IMR-90 (cell line): ENCODE measurements at regions not wholly inside any gene's neighbourhood (a gene's known extent, or its start where the extent isn't known, plus 50 kb on each side); places are given as distances from the start of the nearest gene placed in this dataset.

Experiments used
- ATAC-seq: fragments of 200-7000 bp; cut with Tn5 transposase; 2 replicates; pipeline ENCODE4 v1.9.1; 2020; ENCODE audit warnings: low read depth, mild to moderate bottlenecking, moderate library complexity
- BruUV-seq: library from RNA; stranded (reverse); fragments of 400-500 nt; replicated peaks from 2 replicates; lab custom pipeline; 2021; lab: Mats Ljungman, UMichigan
- CTCF ChIA-PET: fragments of 300-600 bp; formaldehyde crosslinking; extraction: SDS; loops from one replicate; lab custom pipeline; 2021; ENCODE audit warnings: antibody characterized with exemption; lab: Yijun Ruan, JAX
- POLR2A ChIA-PET: fragments of 300-600 bp; sonication (Branson Sonifier 250); formaldehyde crosslinking; loops from one replicate; lab custom pipeline; 2022; ENCODE audit warnings: antibody characterized with exemption; ENCODE audit not compliant: unreplicated experiment; lab: Charles Lee
- DNase-seq: peaks from one replicate; pipeline ENCODE4 v3.0.0; 2013
- H2AFZ ChIP-seq: replicated peaks from 2 replicates; pipeline ENCODE3; 2013; ENCODE audit warnings: low read length, mild to moderate bottlenecking; ENCODE audit not compliant: poor library complexity
- H2AK5ac ChIP-seq: 2 replicates; pipeline ENCODE4 v1.6.1; 2013; ENCODE audit warnings: low read depth, low read length, inconsistent platforms
- H2AK9ac ChIP-seq: replicated peaks from 2 replicates; pipeline ENCODE3; 2013; ENCODE audit warnings: mild to moderate bottlenecking, low read depth, low read length, moderate library complexity; ENCODE audit not compliant: poor library complexity
- H2BK120ac ChIP-seq: 2 replicates; pipeline ENCODE4 v1.6.1; 2013; ENCODE audit warnings: low read depth, low read length, inconsistent platforms
- H2BK15ac ChIP-seq: 3 replicates; pipeline ENCODE4 v1.6.1; 2013; ENCODE audit warnings: low read depth, low read length, inconsistent platforms
- H2BK20ac ChIP-seq: 2 replicates; pipeline ENCODE4 v1.6.1; 2013; ENCODE audit warnings: low read depth, mild to moderate bottlenecking, inconsistent platforms, low read length, moderate library complexity
- H2BK5ac ChIP-seq: 2 replicates; pipeline ENCODE4 v1.6.1; 2013; ENCODE audit warnings: mild to moderate bottlenecking, low read depth, low read length, inconsistent platforms; ENCODE audit not compliant: poor library complexity, severe bottlenecking
- H3K14ac ChIP-seq: replicated peaks from 2 replicates; pipeline ENCODE4 v1.6.1; 2013; ENCODE audit warnings: low read depth, low read length, inconsistent platforms
- H3K18ac ChIP-seq: 2 replicates; pipeline ENCODE4 v1.6.1; 2013; ENCODE audit warnings: low read depth, low read length, control low read depth
- H3K23ac ChIP-seq: 2 replicates; pipeline ENCODE4 v1.6.1; 2013; ENCODE audit warnings: low read depth, low read length, inconsistent platforms
- H3K27ac ChIP-seq: 2 replicates; pipeline ENCODE4 v1.5.1; 2013; ENCODE audit warnings: mild to moderate bottlenecking, control low read depth, low read length; ENCODE audit not compliant: insufficient read depth
- H3K27me3 ChIP-seq: 2 replicates; pipeline ENCODE4 v1.6.1; 2013; ENCODE audit warnings: low read length; ENCODE audit not compliant: control insufficient read depth, insufficient read depth
- H3K36me3 ChIP-seq: 2 replicates; pipeline ENCODE4 v1.6.1; 2013; ENCODE audit warnings: low read length, mixed read lengths; ENCODE audit not compliant: control insufficient read depth, insufficient read depth
- H3K4ac ChIP-seq: 2 replicates; pipeline ENCODE4 v1.6.1; 2013; ENCODE audit warnings: low read depth, low read length, inconsistent platforms
- H3K4me1 ChIP-seq: 2 replicates; pipeline ENCODE4 v1.6.1; 2013; ENCODE audit warnings: low read length, mixed read lengths; ENCODE audit not compliant: control insufficient read depth, insufficient read depth
- H3K4me2 ChIP-seq: 2 replicates; pipeline ENCODE4 v1.6.1; 2013; ENCODE audit warnings: low read depth, mild to moderate bottlenecking, control low read depth, low read length, moderate library complexity
- H3K4me3 ChIP-seq: 2 replicates; pipeline ENCODE4 v1.5.1; 2013; ENCODE audit warnings: low read depth, mild to moderate bottlenecking, control low read depth, low read length, moderate library complexity; ENCODE audit not compliant: insufficient read depth
- H3K56ac ChIP-seq: 2 replicates; pipeline ENCODE4 v1.6.1; 2013; ENCODE audit warnings: low read length, inconsistent platforms; ENCODE audit not compliant: insufficient read depth; ENCODE audit errors: extremely low read depth
- H3K79me1 ChIP-seq, 2 experiments: 2 replicates each; pipeline ENCODE4 v1.6.1; 2013; ENCODE audit warnings: low read length in 2 of 2, inconsistent platforms in 1 of 2, low read depth in 1 of 2
- H3K9ac ChIP-seq: 2 replicates; pipeline ENCODE4 v1.6.1; 2013; ENCODE audit warnings: low read depth, low read length, control low read depth
- H3K9me1 ChIP-seq: 2 replicates; pipeline ENCODE4 v1.6.1; 2013; ENCODE audit warnings: low read length, inconsistent platforms; ENCODE audit not compliant: insufficient read depth
- H3K9me3 ChIP-seq: 2 replicates; pipeline ENCODE4 v1.6.1; 2013; ENCODE audit warnings: low read length; ENCODE audit not compliant: control insufficient read depth, insufficient read depth
- H4K20me1 ChIP-seq: 2 replicates; pipeline ENCODE4 v1.6.1; 2013; ENCODE audit warnings: low read length, inconsistent platforms; ENCODE audit not compliant: insufficient read depth
- H4K5ac ChIP-seq: 2 replicates; pipeline ENCODE4 v1.6.1; 2013; ENCODE audit warnings: mild to moderate bottlenecking, low read depth, low read length, control low read depth
- H4K8ac ChIP-seq, 2 experiments: 2 replicates each; pipeline ENCODE4 v1.6.1; 2013; ENCODE audit warnings: low read depth in 2 of 2, low read length in 2 of 2, control low read depth in 1 of 2, inconsistent platforms in 1 of 2
- H4K91ac ChIP-seq: 2 replicates; pipeline ENCODE4 v1.6.1; 2013; ENCODE audit warnings: low read depth, low read length, inconsistent platforms; ENCODE audit not compliant: insufficient read depth
- BHLHE40 ChIP-seq: fragments of 150-350 bp; IDR thresholded peaks from 2 replicates; pipeline ENCODE4 v1.6.1; 2016; ENCODE audit warnings: mild to moderate bottlenecking, low read depth, low read length
- CEBPB ChIP-seq: IDR thresholded peaks from 2 replicates; pipeline ENCODE4 v1.6.1; 2012; ENCODE audit warnings: low read depth, low read length, improper control_type of control experiment
- CHD1 ChIP-seq: IDR thresholded peaks from 2 replicates; pipeline ENCODE4 v1.6.1; 2012; ENCODE audit warnings: low read depth, low read length, improper control_type of control experiment
- CTCF ChIP-seq: conservative IDR thresholded peaks from 2 replicates; pipeline ENCODE4 v1.5.1; 2012; ENCODE audit warnings: mild to moderate bottlenecking, low read depth, low read length, improper control_type of control experiment
- ELK1 ChIP-seq: fragments of 150-350 bp; IDR thresholded peaks from 2 replicates; pipeline ENCODE4 v1.6.1; 2016; ENCODE audit warnings: low read depth, mild to moderate bottlenecking, low read length, moderate library complexity, borderline replicate concordance
- FOS ChIP-seq: fragments of 150-350 bp; IDR thresholded peaks from 2 replicates; pipeline ENCODE4 v1.6.1; 2016; ENCODE audit warnings: low read depth, low read length
- MXI1 ChIP-seq: IDR thresholded peaks from 2 replicates; pipeline ENCODE4 v1.6.1; 2012; ENCODE audit warnings: low read depth, mild to moderate bottlenecking, low read length, moderate library complexity, borderline replicate concordance
- NFE2L2 ChIP-seq: fragments of 150-350 bp; IDR thresholded peaks from 2 replicates; pipeline ENCODE4 v1.6.1; 2016; ENCODE audit warnings: low read depth, mild to moderate bottlenecking, low read length
- POLR2A ChIP-seq: IDR thresholded peaks from 2 replicates; pipeline ENCODE4 v1.6.1; 2012; ENCODE audit warnings: mild to moderate bottlenecking, low read depth, low read length
- RAD21 ChIP-seq: IDR thresholded peaks from 2 replicates; pipeline ENCODE4 v1.6.1; 2012; ENCODE audit warnings: low read length, improper control_type of control experiment
- RCOR1 ChIP-seq: IDR thresholded peaks from 2 replicates; pipeline ENCODE4 v1.6.1; 2012; ENCODE audit warnings: mild to moderate bottlenecking, low read length, improper control_type of control experiment; ENCODE audit not compliant: insufficient replicate concordance
- RFX5 ChIP-seq: IDR thresholded peaks from 2 replicates; pipeline ENCODE4 v1.8.0; 2012; ENCODE audit warnings: low read depth, mild to moderate bottlenecking, low read length, moderate library complexity
- SMC3 ChIP-seq: fragments of 150-350 bp; IDR thresholded peaks from 2 replicates; pipeline ENCODE4 v1.6.1; 2016; ENCODE audit warnings: low read depth, mild to moderate bottlenecking, antibody characterized with exemption, low read length, moderate library complexity
- USF2 ChIP-seq: fragments of 150-350 bp; IDR thresholded peaks from 2 replicates; pipeline ENCODE4 v1.6.1; 2017; ENCODE audit warnings: mild to moderate bottlenecking, antibody characterized with exemption, low read length, low read depth
- WGBS, 2 experiments: methylation state at CpG; one replicate each; pipeline versions ENCODE4 v1.1.5 to v1.1.7; 2013; ENCODE audit warnings: missing lambda C conversion rate in 2 of 2; ENCODE audit not compliant: insufficient read length in 1 of 2; ENCODE audit errors: extremely low coverage in 2 of 2; 5-methylcytosine and 5-hydroxymethylcytosine counted together
- dilution Hi-C: fragments of 300-500 bp; cut with HindIII; formaldehyde crosslinking; loops from one replicate; pipeline ENCODE4 v1.14.3; 2018; ENCODE audit warnings: low sequenced_read_pairs; ENCODE audit not compliant: unreplicated experiment
- in situ Hi-C: fragments of 300-500 bp; cut with MboI; formaldehyde crosslinking; loops from 3 replicates; pipeline ENCODE4 v1.14.3; 2019; ENCODE audit warnings: low sequenced_read_pairs, inconsistent platforms, mixed read lengths
- intact Hi-C: fragments of 100-400 bp; cut with micrococcal nuclease; formaldehyde crosslinking; loops from 2 replicates; pipeline ENCODE4 v1.10.0; 2022

- dilution Hi-C loops (no loop called here), in situ Hi-C loops (no loop called here), intact Hi-C loops (no loop called here)
- no peaks in the 10 kb centered on the region for H3K9me3 ChIP-seq
- H2BK5ac ChIP-seq: no peak overlapping the region
- no peak overlapping the region for H3K56ac ChIP-seq
- H4K91ac ChIP-seq: no peak overlapping the region
- no peak overlapping the region for H3K4me3 ChIP-seq
- no peaks in the 10 kb centered on the region for H3K27me3 ChIP-seq
- no peak overlapping the region for H3K23ac ChIP-seq
- no peak overlapping the region for H4K8ac ChIP-seq
- H3K4ac ChIP-seq: no peak overlapping the region
- H2AFZ ChIP-seq: no peak overlapping the region
- no peak overlapping the region for H2AK9ac ChIP-seq
- ATAC-seq (no peak), DNase-seq (no peak)
- no peak overlapping the region for H2BK20ac ChIP-seq
- H3K14ac ChIP-seq: no peak overlapping the region
- no peak overlapping the region for H3K18ac ChIP-seq
- CTCF ChIA-PET: no interaction called here
- H2AK5ac ChIP-seq: no peak overlapping the region
- no peak for TF ChIP-seq NFE2L2
- TF ChIP-seq ELK1: no peak
- no peak for TF ChIP-seq MXI1
- TF ChIP-seq RCOR1: no peak
- no peak for TF ChIP-seq RFX5
- TF ChIP-seq CHD1: no peak
- TF ChIP-seq SMC3: no peak
- no peak for TF ChIP-seq USF2
- TF ChIP-seq BHLHE40: no peak
- no peak for TF ChIP-seq RAD21
- no peak for TF ChIP-seq CEBPB
- no peak for TF ChIP-seq POLR2A
- no peak for TF ChIP-seq FOS
- TF ChIP-seq CTCF: no peak
- H3K36me3 ChIP-seq: no peaks in the 10 kb centered on the region
- H4K20me1 ChIP-seq: no peaks in the 10 kb centered on the region
- no TSS peak for BruUV-seq
- POLR2A ChIA-PET: no interaction called here
- H4K5ac ChIP-seq: no peak overlapping the region
- H3K4me1 ChIP-seq: no peaks in the 10 kb centered on the region; the same call in 1 of the 2 replicates
- WGBS, 2 experiments: 91% methylated on average over 5 of the region's 12 CpGs; no CpG with 5 or more reads in 1 of the 2 experiments
- no peak overlapping the region for H3K9ac ChIP-seq
- H3K79me1 ChIP-seq: no peaks in the 10 kb centered on the region
- no peak overlapping the region for H3K4me2 ChIP-seq
- H3K9me1 ChIP-seq: 0 out of 2 replicates have a peak, but pooled peaks cover 3% of the 10 kb centered on the region
- H2BK15ac ChIP-seq: no peak overlapping the region
- no peak overlapping the region for H3K27ac ChIP-seq
- H2BK120ac ChIP-seq: no peak overlapping the region
Observed at GRCh38 chr1:244336232-244336899, 115.3 kb downstream of the ADSS2 start.
